Ovary (tissue), 7 donors: ENCODE measurements at regions not wholly inside any gene's neighbourhood (a gene's known extent, or its start where the extent isn't known, plus 50 kb on each side); places are given as distances from the start of the nearest gene placed in this dataset.
"Not testable (repeated sequence)": the region's sequence is repeated elsewhere in the genome, so short reads cannot be mapped to it uniquely, and the experiment has no call there.

Source experiments
- DNase-seq, 5 donors: peaks; one replicate each; pipeline ENCODE4 v3.0.0-alpha.2; 2019 to 2020
- H3K27ac ChIP-seq, 2 donors: fragments of 200-600 bp; one replicate each; pipeline versions ENCODE4 v1.5.1 to v1.8.0; 2019 to 2022
- H3K27me3 ChIP-seq: fragments of 200-600 bp; one replicate; pipeline ENCODE4 v1.8.0; 2022
- H3K36me3 ChIP-seq: fragments of 200-600 bp; sonication (generic); one replicate; pipeline ENCODE4 v1.5.1; 2019
- H3K4me1 ChIP-seq: one replicate; pipeline ENCODE4 v1.8.1; 2013; ENCODE audit warnings: mild to moderate bottlenecking, moderate library complexity; ENCODE audit not compliant: insufficient read depth
- H3K4me3 ChIP-seq: fragments of 200-600 bp; sonication (generic); one replicate; pipeline ENCODE4 v1.5.1; 2017
- H3K9me3 ChIP-seq, 2 donors: fragments of 200-600 bp in 1 of 2; sonication (generic) in 1 of 2; one replicate each; pipeline versions ENCODE4 v1.5.1 to v1.8.1; 2013 to 2019; ENCODE audit warnings: mild to moderate bottlenecking in 1 of 2, moderate library complexity in 1 of 2
- EP300 ChIP-seq: sonication (generic); formaldehyde crosslinking; IDR thresholded peaks from one replicate; pipeline ENCODE4 v1.6.1; 2017; ENCODE audit warnings: antibody characterized with exemption
- POLR2A ChIP-seq: fragments of 450-650 bp; IDR thresholded peaks from one replicate; pipeline ENCODE4 v1.6.1; 2017; ENCODE audit warnings: antibody characterized with exemption, mild to moderate bottlenecking, moderate library complexity
- WGBS, 3 donors: extraction: QIAGEN DNeasy Blood & Tissue Kit in 1 of 3; methylation state at CpG; one replicate each; pipeline versions ENCODE4 v1.1.5 to v1.1.7; 2013 to 2017; 5-methylcytosine and 5-hydroxymethylcytosine counted together
- intact Hi-C, 4 donors: fragments of 100-400 bp; cut with DNase I; formaldehyde crosslinking; loops; one replicate each; pipeline versions ENCODE4 v1.11.0 to v1.15.1; 2022 to 2023
- TF ChIP-seq, protein P1 (sequence below), 3 donors: fragments of 450-650 bp in 2 of 3; fragments of 200-600 bp in 1 of 3; IDR thresholded peaks; one replicate each; pipeline versions ENCODE4 v1.5.1 to v1.8.0; 2016 to 2022; ENCODE audit warnings: antibody characterized with exemption in 3 of 3, mild to moderate bottlenecking in 1 of 3
- donor health status: DM: no; HTN: no; CAD: no; lungs with moderate emphysema.
- donor health status: DM: no; HTN: no; CAD: no.
- donor health status: Bipolar disorder and iron deficiency.
- donor health status: DM: no; HTN: no; CAD: no.
- donor health status: DM: yes; HTN: yes; CAD: no.

GRCh38 chr17:31733326-31733725 is 125.7 kb downstream of the COPRS start:
- H3K9me3 ChIP-seq = no peaks in the 10 kb centered on the region
- no peaks in the 10 kb centered on the region for H3K36me3 ChIP-seq
- intact Hi-C loops = no loop called here
- no peak overlapping the region for H3K27ac ChIP-seq
- no peaks in the 10 kb centered on the region for H3K4me1 ChIP-seq
- no peak for DNase-seq
- 77 to 84% (median 83%) methylated on average over 7 of the region's 7 CpGs for WGBS, 3 donors
- no peaks in the 10 kb centered on the region for H3K27me3 ChIP-seq
- no peak overlapping the region for H3K4me3 ChIP-seq
- TF ChIP-seq POLR2A (no peak), EP300 (no peak)
- TF ChIP-seq, protein P1, sequence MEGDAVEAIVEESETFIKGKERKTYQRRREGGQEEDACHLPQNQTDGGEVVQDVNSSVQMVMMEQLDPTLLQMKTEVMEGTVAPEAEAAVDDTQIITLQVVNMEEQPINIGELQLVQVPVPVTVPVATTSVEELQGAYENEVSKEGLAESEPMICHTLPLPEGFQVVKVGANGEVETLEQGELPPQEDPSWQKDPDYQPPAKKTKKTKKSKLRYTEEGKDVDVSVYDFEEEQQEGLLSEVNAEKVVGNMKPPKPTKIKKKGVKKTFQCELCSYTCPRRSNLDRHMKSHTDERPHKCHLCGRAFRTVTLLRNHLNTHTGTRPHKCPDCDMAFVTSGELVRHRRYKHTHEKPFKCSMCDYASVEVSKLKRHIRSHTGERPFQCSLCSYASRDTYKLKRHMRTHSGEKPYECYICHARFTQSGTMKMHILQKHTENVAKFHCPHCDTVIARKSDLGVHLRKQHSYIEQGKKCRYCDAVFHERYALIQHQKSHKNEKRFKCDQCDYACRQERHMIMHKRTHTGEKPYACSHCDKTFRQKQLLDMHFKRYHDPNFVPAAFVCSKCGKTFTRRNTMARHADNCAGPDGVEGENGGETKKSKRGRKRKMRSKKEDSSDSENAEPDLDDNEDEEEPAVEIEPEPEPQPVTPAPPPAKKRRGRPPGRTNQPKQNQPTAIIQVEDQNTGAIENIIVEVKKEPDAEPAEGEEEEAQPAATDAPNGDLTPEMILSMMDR (IDR thresholded peaks at IDR 0.05) = no peak

DNA sequence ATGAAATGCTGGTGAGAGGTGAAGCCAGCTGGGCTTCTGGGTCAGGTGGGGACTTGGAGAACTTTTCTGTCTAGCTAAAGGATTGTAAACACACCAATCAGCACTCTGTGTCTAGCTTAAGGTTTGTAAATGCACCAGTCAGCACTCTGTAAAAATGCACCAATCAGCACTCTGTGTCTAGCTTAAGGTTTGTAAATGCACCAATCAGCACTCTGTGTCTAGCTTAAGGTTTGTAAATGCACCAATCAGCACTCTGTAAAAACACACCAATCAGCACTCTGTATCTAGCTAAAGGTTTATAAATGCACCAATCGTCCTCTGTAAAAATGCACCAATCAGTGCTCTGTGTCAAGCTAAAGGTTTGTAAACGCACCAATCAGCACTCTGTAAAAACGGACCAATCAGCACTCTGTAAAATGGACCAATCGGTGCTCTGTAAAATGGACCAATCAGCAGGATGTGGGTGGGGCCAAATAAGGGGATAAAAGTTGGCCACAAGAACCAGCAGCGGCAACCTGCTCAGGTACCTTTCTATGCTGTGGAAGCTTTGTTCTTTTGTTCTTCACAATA is 127.4 kb downstream of the COPRS start:
- 94 to 96% (median 95%) methylated on average over 5 of the region's 5 CpGs for WGBS, 3 donors
- H3K36me3 ChIP-seq, H3K4me3 ChIP-seq, H3K9me3 ChIP-seq, H3K4me1 ChIP-seq, intact Hi-C loops, H3K27ac ChIP-seq, H3K27me3 ChIP-seq, DNase-seq: not testable (repeated sequence)

DNA sequence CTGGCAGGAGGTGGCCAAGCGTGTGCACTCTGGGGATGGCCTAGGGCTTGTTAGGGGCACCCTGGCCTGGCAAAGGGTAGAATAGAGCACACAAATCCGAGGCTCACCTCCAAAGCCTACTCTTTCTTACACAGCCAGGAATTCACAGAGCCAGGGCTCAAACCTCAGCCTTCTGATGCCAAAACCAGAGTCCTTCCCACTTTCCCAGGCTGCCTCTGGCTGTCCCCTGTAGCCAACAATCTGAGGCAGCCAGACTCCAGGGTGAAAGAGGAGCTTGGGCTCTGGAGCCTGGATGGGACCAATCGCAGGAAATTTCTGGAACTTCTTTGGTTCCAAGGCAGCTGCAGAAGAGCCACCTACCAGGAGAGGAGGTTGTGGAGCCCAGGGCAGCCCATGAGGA is 127.9 kb downstream of the COPRS start:
- intact Hi-C loops = no loop called here
- no peaks in the 10 kb centered on the region for H3K9me3 ChIP-seq
- WGBS, 3 donors = 73 to 97% (median 92%) methylated on average over 3 of the region's 3 CpGs
- no peak for DNase-seq
- no peak overlapping the region for H3K4me3 ChIP-seq
- H3K4me1 ChIP-seq = no peaks in the 10 kb centered on the region
- no peaks in the 10 kb centered on the region for H3K36me3 ChIP-seq
- TF ChIP-seq, protein P1 (IDR thresholded peaks at IDR 0.05) = no peak
- no peak for TF ChIP-seq EP300
- TF ChIP-seq POLR2A = no peak
- no peaks in the 10 kb centered on the region for H3K27me3 ChIP-seq
- H3K27ac ChIP-seq = no peak overlapping the region

DNA sequence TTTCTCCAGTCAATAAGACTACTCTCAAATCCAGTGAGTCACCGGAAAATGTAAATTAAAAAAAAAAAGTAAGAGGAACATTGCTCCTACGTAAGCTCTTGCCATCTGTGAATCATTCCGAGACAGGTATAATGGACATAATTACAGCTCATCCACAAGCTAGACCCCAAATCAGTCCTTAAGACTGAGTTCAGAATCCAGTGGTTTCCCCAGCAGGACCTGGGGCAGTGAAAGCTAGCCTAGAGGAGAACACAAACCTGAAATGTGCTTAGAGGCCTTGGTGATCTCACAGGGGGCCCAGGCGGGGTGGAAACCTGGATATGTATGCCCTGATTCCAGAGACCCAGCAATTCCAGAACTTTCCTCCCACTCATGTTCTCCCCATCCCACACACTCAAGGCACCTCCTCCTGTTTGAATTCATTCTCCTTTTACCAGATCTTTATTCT is 132.0 kb downstream of the COPRS start:
- H3K27ac ChIP-seq = no peak overlapping the region
- DNase-seq = no peak
- H3K9me3 ChIP-seq = no peaks in the 10 kb centered on the region
- TF ChIP-seq POLR2A (no peak), EP300 (no peak)
- TF ChIP-seq, protein P1 (IDR thresholded peaks at IDR 0.05) = no peak
- peaks cover 4% of the 10 kb centered on the region for H3K4me1 ChIP-seq
- intact Hi-C loops = no loop called here
- no peaks in the 10 kb centered on the region for H3K36me3 ChIP-seq
- H3K27me3 ChIP-seq = no peaks in the 10 kb centered on the region
- no peak overlapping the region for H3K4me3 ChIP-seq
- WGBS, 3 donors = 76 to 84% (median 77%) methylated on average over 4 of the region's 4 CpGs

DNA sequence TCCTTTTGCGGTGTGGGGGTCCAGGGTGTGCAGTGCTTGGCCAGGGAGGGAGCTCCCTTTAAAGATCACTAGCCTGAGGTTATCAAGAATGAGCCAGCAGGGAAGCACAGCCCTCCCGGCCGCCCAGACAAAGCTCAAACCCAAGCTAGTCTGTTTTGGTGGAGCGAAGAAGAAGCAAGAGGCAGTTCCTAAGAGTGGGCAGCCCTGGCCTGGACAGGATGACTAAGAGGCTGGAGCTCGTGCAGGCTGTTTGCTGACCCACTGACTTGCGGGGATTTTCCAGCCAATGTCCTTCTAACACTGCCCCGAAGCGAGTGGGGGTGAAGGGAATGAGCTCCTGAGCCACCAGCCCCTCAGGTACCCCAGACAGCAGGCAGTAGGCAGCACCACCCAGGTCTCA is 134.4 kb downstream of the COPRS start:
- H3K27ac ChIP-seq = no peak overlapping the region
- H3K4me3 ChIP-seq = no peak overlapping the region
- no peaks in the 10 kb centered on the region for H3K9me3 ChIP-seq
- intact Hi-C loops = no loop called here
- H3K27me3 ChIP-seq = no peaks in the 10 kb centered on the region
- no peaks in the 10 kb centered on the region for H3K36me3 ChIP-seq
- 81 to 83% (median 81%) methylated on average over 8 of the region's 8 CpGs for WGBS, 3 donors
- TF ChIP-seq, protein P1 (IDR thresholded peaks at IDR 0.05) = no peak
- TF ChIP-seq EP300 (no peak), POLR2A (no peak)
- no peak for DNase-seq
- peaks cover 9% of the 10 kb centered on the region for H3K4me1 ChIP-seq
